OCI-LY7 (cell line): ENCODE measurements at regions not wholly inside any gene's neighbourhood (a gene's known extent, or its start where the extent isn't known, plus 50 kb on each side); places are given as distances from the start of the nearest gene placed in this dataset.

ENCODE experiments used
- CTCF ChIP-seq: fragments of 200-600 bp; sonication (generic); conservative IDR thresholded peaks from 2 replicates; pipeline ENCODE4 v1.5.1; 2014; ENCODE audit warnings: mild to moderate bottlenecking, antibody characterized with exemption, low read length, moderate library complexity, mixed read lengths
- EZH2phosphoT487 ChIP-seq: fragments of 200-600 bp; sonication (generic); IDR thresholded peaks from 2 replicates; pipeline ENCODE4 v1.6.1; 2018; ENCODE audit warnings: low read depth, borderline replicate concordance, mild to moderate bottlenecking, mixed run types, antibody characterized with exemption, low read length, moderate library complexity, mixed read lengths

GRCh38 chr6:113646701-113647100, 210.4 kb upstream of the MARCKS start:
- TF ChIP-seq CTCF (no peak), EZH2phosphoT487 (no peak)
